K562 (cell line): ENCODE measurements at regions not wholly inside any gene's neighbourhood (a gene's known extent, or its start where the extent isn't known, plus 50 kb on each side); places are given as distances from the start of the nearest gene placed in this dataset.

Experiments used
- ATAC-seq: fragments of 200-7000 bp; cut with Tn5 transposase; 3 replicates; pipeline ENCODE4 v1.9.1; 2020; ENCODE audit warnings: moderate library complexity
- BruUV-seq: library from RNA; stranded (reverse); fragments of 400-500 nt; replicated peaks from 2 replicates; lab custom pipeline; 2021; lab: Mats Ljungman, UMichigan
- CTCF ChIA-PET: fragments of 300-600 bp; formaldehyde crosslinking; extraction: SDS; loops from one replicate; lab custom pipeline; 2021; ENCODE audit warnings: low intra/inter-chr PET ratio; lab: Yijun Ruan, JAX
- POLR2A ChIA-PET: fragments of 300-600, 350-650 bp; sonication (Branson Sonifier 250); formaldehyde crosslinking; extraction: SDS; loops from one replicate; lab custom pipeline; 2021; ENCODE audit warnings: antibody characterized with exemption, inconsistent platforms; lab: Yijun Ruan, JAX
- DNase-seq, 4 experiments: peaks; one replicate each; pipeline versions ENCODE4 v3.0.0 to v3.0.0-alpha.2; 2011 to 2018; ENCODE audit warnings: low spot score in 3 of 4, mixed read lengths in 3 of 4; ENCODE audit errors: extremely low read depth in 1 of 4
- FAIRE-seq: peaks from 2 replicates; lab custom pipeline; 2011; peaks lifted over from hg19 to GRCh38; lab: Jason Lieb, UNC
- H2AFZ ChIP-seq: 2 replicates; pipeline ENCODE4 v1.6.0; 2011; ENCODE audit warnings: low read depth, low read length, control low read depth, inconsistent platforms
- H3K27ac ChIP-seq: fragments of 200-600 bp; 3 replicates; pipeline ENCODE4 v1.8.0; 2011; ENCODE audit warnings: low read depth, mild to moderate bottlenecking, control low read depth, inconsistent platforms, low read length, moderate library complexity, mixed read lengths; ENCODE audit errors: extremely low read depth
- H3K27me3 ChIP-seq, 2 experiments: fragments of 300-600 bp in 1 of 2; 2 replicates in 1 of 2; 3 replicates in 1 of 2; pipeline versions ENCODE4 v1.6.0 to v1.8.0; 2011; ENCODE audit warnings: inconsistent platforms in 2 of 2, low read length in 2 of 2, mild to moderate bottlenecking in 1 of 2, mixed read lengths in 1 of 2, moderate library complexity in 1 of 2; ENCODE audit not compliant: control insufficient read depth in 2 of 2, insufficient read depth in 2 of 2
- H3K36me3 ChIP-seq: fragments of 300-600 bp; 3 replicates; pipeline ENCODE4 v1.8.0; 2011; ENCODE audit warnings: mild to moderate bottlenecking, low read length, inconsistent platforms; ENCODE audit not compliant: control insufficient read depth, insufficient read depth
- H3K4me1 ChIP-seq, 2 experiments: fragments of 200-600 bp in 1 of 2; replicated peaks in 1 of 2; 2 replicates in 1 of 2; 3 replicates in 1 of 2; pipeline versions ENCODE4 v1.5.1 to v1.8.0; 2011; ENCODE audit warnings: inconsistent platforms in 2 of 2, low read length in 2 of 2, mild to moderate bottlenecking in 1 of 2, mixed read lengths in 1 of 2, moderate library complexity in 1 of 2; ENCODE audit not compliant: control insufficient read depth in 2 of 2, insufficient read depth in 2 of 2
- H3K4me2 ChIP-seq: 2 replicates; pipeline ENCODE4 v1.6.1; 2011; ENCODE audit warnings: low read length, control low read depth, inconsistent platforms, mixed read lengths; ENCODE audit not compliant: insufficient read depth
- H3K4me3 ChIP-seq: fragments of 200-600 bp; sonication (generic), shearing (Covaris generic); 2 replicates; pipeline ENCODE4 v1.5.1; 2016; ENCODE audit warnings: control low read depth, inconsistent platforms
- H3K79me2 ChIP-seq: fragments of 200-600 bp; 3 replicates; pipeline ENCODE4 v1.8.0; 2011; ENCODE audit warnings: low read length, inconsistent platforms; ENCODE audit not compliant: control insufficient read depth, insufficient read depth
- H3K9ac ChIP-seq, 2 experiments: 2 replicates each; pipeline versions ENCODE4 v1.6.0 to v1.6.1; 2011; ENCODE audit warnings: low read depth in 2 of 2, low read length in 2 of 2, control low read depth in 1 of 2, inconsistent platforms in 1 of 2, mild to moderate bottlenecking in 1 of 2, mixed read lengths in 1 of 2; ENCODE audit not compliant: insufficient read depth in 1 of 2
- H3K9me1 ChIP-seq: one replicate; pipeline ENCODE4 v1.6.0; 2011; ENCODE audit warnings: inconsistent platforms, mild to moderate bottlenecking, low read length, moderate library complexity; ENCODE audit not compliant: control insufficient read depth, insufficient read depth
- H3K9me3 ChIP-seq: replicated peaks from 2 replicates; pipeline ENCODE4 v1.5.1; 2011; ENCODE audit warnings: low read depth, low read length, inconsistent platforms; ENCODE audit not compliant: control insufficient read depth, insufficient read depth
- H4K20me1 ChIP-seq: replicated peaks from 2 replicates; pipeline ENCODE4 v1.6.1; 2011; ENCODE audit warnings: low read length, inconsistent platforms, mixed read lengths; ENCODE audit not compliant: control insufficient read depth, insufficient read depth
- CBFA2T2 ChIP-seq: fragments of 450-650 bp; conservative IDR thresholded peaks from 2 replicates; pipeline ENCODE4 v1.6.1; 2017; ENCODE audit warnings: mild to moderate bottlenecking
- CTBP1 ChIP-seq: fragments of 450-650 bp; IDR thresholded peaks from 2 replicates; pipeline ENCODE4 v1.6.1; 2016; ENCODE audit warnings: borderline replicate concordance
- DDX20 ChIP-seq: fragments of 450-650 bp; IDR thresholded peaks from 2 replicates; pipeline ENCODE4 v1.6.1; 2016; ENCODE audit warnings: missing genetic modification characterization, low read depth, mild to moderate bottlenecking, missing compliant biosample characterization, moderate library complexity
- HSF4 ChIP-seq: fragments of 250-450 bp; sonication (Bioruptor Pico); IDR thresholded peaks from 2 replicates; pipeline ENCODE4 v2.1.2; 2022; ENCODE audit warnings: mild to moderate bottlenecking, moderate library complexity, borderline replicate concordance
- MCM5 ChIP-seq: fragments of 450-650 bp; IDR thresholded peaks from 2 replicates; pipeline ENCODE4 v1.6.1; 2016; ENCODE audit warnings: low read depth
- MTF1 ChIP-seq: fragments of 250-450 bp; sonication (Bioruptor Pico); IDR thresholded peaks from 2 replicates; pipeline ENCODE4 v1.9.0; 2021; ENCODE audit warnings: moderate library complexity, mild to moderate bottlenecking, inconsistent platforms, borderline replicate concordance
- MYBL2 ChIP-seq, 2 experiments: fragments of 450-650 bp in 1 of 2; sonication (generic) in 1 of 2; formaldehyde crosslinking in 1 of 2; IDR thresholded peaks; 2 replicates each; pipeline versions ENCODE4 v1.6.1 to v1.8.1; 2017 to 2022; ENCODE audit warnings: borderline replicate concordance in 1 of 2, inconsistent platforms in 1 of 2, low read depth in 1 of 2, mild to moderate bottlenecking in 1 of 2, missing genetic modification reagents in 1 of 2, moderate library complexity in 1 of 2
- POLR2B ChIP-seq: fragments of 450-650 bp; IDR thresholded peaks from 2 replicates; pipeline ENCODE4 v1.6.1; 2018; ENCODE audit warnings: low read depth; ENCODE audit not compliant: partially characterized antibody
- SMAD2 ChIP-seq: fragments of 150-350 bp; IDR thresholded peaks from 2 replicates; pipeline ENCODE4 v1.6.1; 2014; ENCODE audit warnings: low read depth, mild to moderate bottlenecking, low read length
- TAL1 ChIP-seq: fragments of 450-650 bp; IDR thresholded peaks from 2 replicates; pipeline ENCODE4 v1.6.1; 2016; ENCODE audit warnings: mild to moderate bottlenecking
- WHSC1 ChIP-seq: IDR thresholded peaks from one replicate; pipeline ENCODE4 v1.6.1; 2012; ENCODE audit warnings: low read length, control low read depth, inconsistent platforms
- XRCC3 ChIP-seq: fragments of 450-650 bp; IDR thresholded peaks from 2 replicates; pipeline ENCODE4 v1.6.1; 2017; ENCODE audit warnings: mild to moderate bottlenecking, moderate library complexity
- ZNF212 ChIP-seq: fragments of 450-650 bp; formaldehyde crosslinking; IDR thresholded peaks from 2 replicates; pipeline ENCODE4 v1.4.0; 2020; ENCODE audit warnings: mild to moderate bottlenecking
- ZNF311 ChIP-seq: fragments of 250-450 bp; sonication (Bioruptor Pico); IDR thresholded peaks from 2 replicates; pipeline ENCODE4 v1.4.0; 2020; ENCODE audit warnings: mild to moderate bottlenecking, moderate library complexity
- ZNF518B ChIP-seq: fragments of 250-450 bp; sonication (Bioruptor Pico); IDR thresholded peaks from 2 replicates; pipeline ENCODE4 v1.5.0; 2021; ENCODE audit warnings: mild to moderate bottlenecking, moderate library complexity
- WGBS: fragments of 100-300 bp; shearing (Covaris generic); methylation state at CpG from one replicate; pipeline ENCODE4 v1.1.6; 2016; ENCODE audit warnings: low coverage, mixed read lengths; ENCODE audit not compliant: insufficient coverage; ENCODE audit errors: missing lambda C conversion rate; 5-methylcytosine and 5-hydroxymethylcytosine counted together
- in situ Hi-C: fragments of 300-500 bp; cut with MboI; formaldehyde crosslinking; loops from 4 replicates; pipeline ENCODE4 v1.15.0; 2018; ENCODE audit warnings: inconsistent platforms, mixed read lengths
- intact Hi-C: fragments of 100-400 bp; cut with micrococcal nuclease; formaldehyde crosslinking; loops from 2 replicates; pipeline ENCODE4 v1.14.2; 2022
- TF ChIP-seq, protein P1 (sequence below): fragments of 150-350 bp; IDR thresholded peaks from 2 replicates; pipeline ENCODE4 v1.6.1; 2014; ENCODE audit warnings: low read depth, mild to moderate bottlenecking, low read length, borderline replicate concordance

GRCh38 chr11:116427337-116427902 is 345.4 kb downstream of the BUD13 start:
- Histone ChIP-seq H3K9ac (no peak overlapping the region), H3K9me3 (no peaks in the 10 kb centered on the region), H3K4me3 (no peak overlapping the region)
- in situ Hi-C loops = no loop called here
- FAIRE-seq (no peak), ATAC-seq (no peak)
- intact Hi-C loops = no loop called here
- no peak for TF ChIP-seq WHSC1
- TF ChIP-seq CBFA2T2 = no peak
- TF ChIP-seq HSF4 (CRISPR knock-in tag) = no peak
- no peak for TF ChIP-seq ZNF311 (CRISPR knock-in tag)
- no peak for TF ChIP-seq SMAD2
- TF ChIP-seq MYBL2 (IDR thresholded peaks at IDR 0.05; ENCODE audit: low read depth) = no peak
- no peak for TF ChIP-seq MYBL2 (CRISPR knock-in tag; IDR thresholded peaks at IDR 0.05; ENCODE audit: borderline replicate concordance)
- no peak for TF ChIP-seq ZNF518B (CRISPR knock-in tag)
- TF ChIP-seq DDX20 (tag) = no peak
- TF ChIP-seq MCM5 = no peak
- TF ChIP-seq, protein P1, sequence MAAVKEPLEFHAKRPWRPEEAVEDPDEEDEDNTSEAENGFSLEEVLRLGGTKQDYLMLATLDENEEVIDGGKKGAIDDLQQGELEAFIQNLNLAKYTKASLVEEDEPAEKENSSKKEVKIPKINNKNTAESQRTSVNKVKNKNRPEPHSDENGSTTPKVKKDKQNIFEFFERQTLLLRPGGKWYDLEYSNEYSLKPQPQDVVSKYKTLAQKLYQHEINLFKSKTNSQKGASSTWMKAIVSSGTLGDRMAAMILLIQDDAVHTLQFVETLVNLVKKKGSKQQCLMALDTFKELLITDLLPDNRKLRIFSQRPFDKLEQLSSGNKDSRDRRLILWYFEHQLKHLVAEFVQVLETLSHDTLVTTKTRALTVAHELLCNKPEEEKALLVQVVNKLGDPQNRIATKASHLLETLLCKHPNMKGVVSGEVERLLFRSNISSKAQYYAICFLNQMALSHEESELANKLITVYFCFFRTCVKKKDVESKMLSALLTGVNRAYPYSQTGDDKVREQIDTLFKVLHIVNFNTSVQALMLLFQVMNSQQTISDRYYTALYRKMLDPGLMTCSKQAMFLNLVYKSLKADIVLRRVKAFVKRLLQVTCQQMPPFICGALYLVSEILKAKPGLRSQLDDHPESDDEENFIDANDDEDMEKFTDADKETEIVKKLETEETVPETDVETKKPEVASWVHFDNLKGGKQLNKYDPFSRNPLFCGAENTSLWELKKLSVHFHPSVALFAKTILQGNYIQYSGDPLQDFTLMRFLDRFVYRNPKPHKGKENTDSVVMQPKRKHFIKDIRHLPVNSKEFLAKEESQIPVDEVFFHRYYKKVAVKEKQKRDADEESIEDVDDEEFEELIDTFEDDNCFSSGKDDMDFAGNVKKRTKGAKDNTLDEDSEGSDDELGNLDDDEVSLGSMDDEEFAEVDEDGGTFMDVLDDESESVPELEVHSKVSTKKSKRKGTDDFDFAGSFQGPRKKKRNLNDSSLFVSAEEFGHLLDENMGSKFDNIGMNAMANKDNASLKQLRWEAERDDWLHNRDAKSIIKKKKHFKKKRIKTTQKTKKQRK = no peak
- no peak for TF ChIP-seq MTF1 (CRISPR knock-in tag)
- no peak for TF ChIP-seq XRCC3
- no peak for TF ChIP-seq CTBP1
- TF ChIP-seq ZNF212 = no peak
- TF ChIP-seq POLR2B = no peak
- no peak for TF ChIP-seq TAL1
- TF ChIP-seq, all 486 proteins: peak for 0
- no peaks in the 10 kb centered on the region for H3K79me2 ChIP-seq
- no peaks in the 10 kb centered on the region for H3K9me1 ChIP-seq
- no peak for DNase-seq
- WGBS = 0% methylated on average over 3 of the region's 3 CpGs
- no TSS peak for BruUV-seq
- no peaks in the 10 kb centered on the region for H3K36me3 ChIP-seq
- ChIA-PET CTCF (no interaction called here), POLR2A (interaction anchor here (0.6 kb wide), 2 partner anchors 9 to 282 kb away, joined by 3 read pairs; no protein-coding TSS in a partner anchor)
- H3K4me1 ChIP-seq = no peaks in the 10 kb centered on the region
- H3K4me2 ChIP-seq = no peak overlapping the region
- H4K20me1 ChIP-seq = no peaks in the 10 kb centered on the region
- H3K27me3 ChIP-seq = peaks cover 2 to 25% of the 10 kb centered on the region in 2 experiments; a peak in 3 of 5 replicates
- no peak overlapping the region for H2AFZ ChIP-seq
- no peak overlapping the region for H3K27ac ChIP-seq
